ENCODE measurements at regions not wholly inside any gene's neighbourhood (a gene's known extent, or its start where the extent isn't known, plus 50 kb on each side); places are given as distances from the start of the nearest gene placed in this dataset.

GRCh38 chr11:15490535-15490934, 375.8 kb downstream of the INSC start:
- no peak for DNase-seq

GRCh38 chr11:15493066-15493465, 378.3 kb downstream of the INSC start:
- no peak for DNase-seq

- no peak for DNase-seq
Observed at GRCh38 chr11:15493921-15494620, 379.3 kb downstream of the INSC start.

- DNase-seq, result no peak
Observed at GRCh38 chr11:15494740-15495139, 380.0 kb downstream of the INSC start.

GRCh38 chr11:15495462-15495861, 380.7 kb downstream of the INSC start:
- DNase-seq, result no peak

GRCh38 chr11:15497366-15497765, 382.6 kb downstream of the INSC start:
- DNase-seq, result no peak

- DNase-seq, result no peak
Observed at GRCh38 chr11:15499674-15500073, 385.0 kb downstream of the INSC start.

- DNase-seq, result no peak
Observed at GRCh38 chr11:15500643-15501042, 385.9 kb downstream of the INSC start.

GRCh38 chr11:15501566-15501965, 386.8 kb downstream of the INSC start:
- no peak for DNase-seq

GRCh38 chr11:15505155-15505554, 390.4 kb downstream of the INSC start:
- no peak for DNase-seq

GRCh38 chr11:15507592-15507991, 392.9 kb downstream of the INSC start:
- no peak for DNase-seq

- DNase-seq, result no peak
Observed at GRCh38 chr11:15509082-15509481, 394.4 kb downstream of the INSC start.

- DNase-seq, result no peak
Observed at GRCh38 chr11:15519124-15519791, 404.5 kb downstream of the INSC start.

GRCh38 chr11:15519911-15520310, 405.2 kb downstream of the INSC start:
- DNase-seq, result no peak

- DNase-seq, result no peak
Observed at GRCh38 chr11:15523543-15523942, 408.8 kb downstream of the INSC start.

GRCh38 chr11:15525582-15525981, 410.9 kb downstream of the INSC start:
- no peak for DNase-seq

GRCh38 chr11:15526032-15526431, 411.3 kb downstream of the INSC start:
- no peak for DNase-seq

- no peak for DNase-seq
Observed at GRCh38 chr11:15526859-15527450, 412.2 kb downstream of the INSC start.

GRCh38 chr11:15532432-15532831, 417.7 kb downstream of the INSC start:
- no peak for DNase-seq

GRCh38 chr11:15534266-15534665, 419.5 kb downstream of the INSC start:
- no peak for DNase-seq

GRCh38 chr11:15535414-15535813, 420.7 kb downstream of the INSC start:
- DNase-seq, result no peak

- no peak for DNase-seq
Observed at GRCh38 chr11:15536438-15536837, 421.7 kb downstream of the INSC start.

GRCh38 chr11:15539645-15540044, 424.9 kb downstream of the INSC start:
- no peak for DNase-seq

- DNase-seq, result no peak
Observed at GRCh38 chr11:15541079-15541478, 426.4 kb downstream of the INSC start.

All from bone marrow (tissue), 2 donors.